ENCODE measurements at regions not wholly inside any gene's neighbourhood (a gene's known extent, or its start where the extent isn't known, plus 50 kb on each side); places are given as distances from the start of the nearest gene placed in this dataset.

GRCh38 chr3:102295756-102296155, 139.1 kb upstream of the ZPLD1 start:
- TF ChIP-seq CTCF (IDR thresholded peaks at IDR 0.05; ENCODE audit: borderline replicate concordance, extremely low read depth, low read length, poor library complexity, severe bottlenecking) (no peak), EZH2 (IDR thresholded peaks at IDR 0.05; ENCODE audit: borderline replicate concordance, low read depth, low read length, severe bottlenecking) (no peak)

All from DND-41 (cell line).